ENCODE measurements at regions not wholly inside any gene's neighbourhood (a gene's known extent, or its start where the extent isn't known, plus 50 kb on each side); places are given as distances from the start of the nearest gene placed in this dataset.

DNA sequence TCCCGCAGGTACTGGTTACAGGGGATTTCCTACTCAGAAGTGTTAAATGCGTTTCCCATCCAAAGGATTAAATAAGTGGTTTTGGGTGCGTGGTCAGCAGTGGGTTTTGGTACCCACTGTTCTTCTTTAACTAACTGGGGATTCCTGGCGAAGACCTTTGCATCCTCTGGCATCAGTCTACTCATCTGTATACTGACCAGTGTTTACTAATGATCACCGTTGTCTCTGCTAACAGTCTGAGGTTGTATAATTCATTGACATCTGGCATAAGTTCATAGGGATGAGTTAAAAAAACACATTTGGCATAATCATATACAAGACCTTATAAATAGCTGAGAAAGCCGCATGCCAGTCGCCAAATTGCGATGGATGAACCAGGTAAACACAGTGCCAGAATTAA lies 339.1 kb downstream of the PMP22 start:
- no peak overlapping the region for H3K27ac ChIP-seq (ENCODE audit: extremely low read length, insufficient read depth, low read length)
- H3K9me3 ChIP-seq (ENCODE audit: low read length) = peaks cover 16% of the 10 kb centered on the region
- H3K79me2 ChIP-seq (ENCODE audit: insufficient read depth, low read length) = no peaks in the 10 kb centered on the region
- intact Hi-C loops (cut with micrococcal nuclease; ENCODE audit: unreplicated experiment) = loop anchor here (2.0 kb wide), 1 partner anchor 1331 kb away; no protein-coding TSS in a partner anchor
- DNase-seq (ENCODE audit: low spot score) = no peak
- H3K36me3 ChIP-seq (replicated peaks in 1 of 2; ENCODE audit: control insufficient read depth in 1 of 2, insufficient read depth in 2 of 2, low read length in 2 of 2) = no peaks in the 10 kb centered on the region
- TF ChIP-seq BCL6 (CRISPR knock-in tag; IDR thresholded peaks at IDR 0.05) (no peak), ZNF235 (CRISPR knock-in tag; IDR thresholded peaks at IDR 0.05; ENCODE audit: borderline replicate concordance) (no peak), ARID2 (CRISPR knock-in tag; IDR thresholded peaks at IDR 0.05; ENCODE audit: borderline replicate concordance) (no peak), RAD21 (CRISPR knock-in tag; IDR thresholded peaks at IDR 0.05) (no peak), ZNF572 (CRISPR knock-in tag; IDR thresholded peaks at IDR 0.05) (no peak), ASH2L (IDR thresholded peaks at IDR 0.05; ENCODE audit: insufficient read length, low read depth, low read length) (no peak), ZBTB7B (CRISPR knock-in tag; IDR thresholded peaks at IDR 0.05) (no peak), RFX5 (IDR thresholded peaks at IDR 0.05; ENCODE audit: low read depth, low read length) (no peak), ZMYM4 (CRISPR knock-in tag; IDR thresholded peaks at IDR 0.05) (no peak), AGO1 (IDR thresholded peaks at IDR 0.05; ENCODE audit: low read depth, low read length, poor library complexity, severe bottlenecking) (no peak), KDM1A (CRISPR knock-in tag; IDR thresholded peaks at IDR 0.05) (no peak), SCMH1 (CRISPR knock-in tag; IDR thresholded peaks at IDR 0.05; ENCODE audit: borderline replicate concordance) (no peak), ZNF136 (CRISPR knock-in tag; IDR thresholded peaks at IDR 0.05; ENCODE audit: low read depth) (no peak), SOX13 (IDR thresholded peaks at IDR 0.05) (no peak), SOX13 (CRISPR knock-in tag; conservative IDR thresholded peaks at IDR 0.05 in 1 of 2, IDR thresholded peaks at IDR 0.05 in 1 of 2) (no peak), CC2D1A (CRISPR knock-in tag; IDR thresholded peaks at IDR 0.05) (no peak)
- TF ChIP-seq, protein P1, sequence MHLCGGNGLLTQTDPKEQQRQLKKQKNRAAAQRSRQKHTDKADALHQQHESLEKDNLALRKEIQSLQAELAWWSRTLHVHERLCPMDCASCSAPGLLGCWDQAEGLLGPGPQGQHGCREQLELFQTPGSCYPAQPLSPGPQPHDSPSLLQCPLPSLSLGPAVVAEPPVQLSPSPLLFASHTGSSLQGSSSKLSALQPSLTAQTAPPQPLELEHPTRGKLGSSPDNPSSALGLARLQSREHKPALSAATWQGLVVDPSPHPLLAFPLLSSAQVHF (CRISPR knock-in tag; IDR thresholded peaks at IDR 0.05) = no peak
- TF ChIP-seq, protein P2, sequence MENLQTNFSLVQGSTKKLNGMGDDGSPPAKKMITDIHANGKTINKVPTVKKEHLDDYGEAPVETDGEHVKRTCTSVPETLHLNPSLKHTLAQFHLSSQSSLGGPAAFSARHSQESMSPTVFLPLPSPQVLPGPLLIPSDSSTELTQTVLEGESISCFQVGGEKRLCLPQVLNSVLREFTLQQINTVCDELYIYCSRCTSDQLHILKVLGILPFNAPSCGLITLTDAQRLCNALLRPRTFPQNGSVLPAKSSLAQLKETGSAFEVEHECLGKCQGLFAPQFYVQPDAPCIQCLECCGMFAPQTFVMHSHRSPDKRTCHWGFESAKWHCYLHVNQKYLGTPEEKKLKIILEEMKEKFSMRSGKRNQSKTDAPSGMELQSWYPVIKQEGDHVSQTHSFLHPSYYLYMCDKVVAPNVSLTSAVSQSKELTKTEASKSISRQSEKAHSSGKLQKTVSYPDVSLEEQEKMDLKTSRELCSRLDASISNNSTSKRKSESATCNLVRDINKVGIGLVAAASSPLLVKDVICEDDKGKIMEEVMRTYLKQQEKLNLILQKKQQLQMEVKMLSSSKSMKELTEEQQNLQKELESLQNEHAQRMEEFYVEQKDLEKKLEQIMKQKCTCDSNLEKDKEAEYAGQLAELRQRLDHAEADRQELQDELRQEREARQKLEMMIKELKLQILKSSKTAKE (CRISPR knock-in tag; IDR thresholded peaks at IDR 0.05; ENCODE audit: borderline replicate concordance) = no peak
- no peak overlapping the region for H2AFZ ChIP-seq (ENCODE audit: low read length)
- ChIA-PET POLR2A (no interaction called here), CTCF (ENCODE audit: low intra/inter-chr PET ratio, low total read pairs) (interaction anchor here (1.1 to 1.6 kb wide), 3 partner anchors 658 to 1331 kb away, joined by 3 to 5 read pairs (median 3); no protein-coding TSS in a partner anchor)
- no peak overlapping the region for H3K4me2 ChIP-seq (ENCODE audit: low read depth, low read length)
- no TSS peak for BruUV-seq (replicated peaks)
- ATAC-seq = no peak
- H4K20me1 ChIP-seq (ENCODE audit: insufficient read depth, low read length) = no peaks in the 10 kb centered on the region
- H3K9ac ChIP-seq (ENCODE audit: insufficient read depth, low read depth, low read length) = no peak overlapping the region
- WGBS (ENCODE audit: low lambda C conversion rate) = 34% methylated on average over 8 of the region's 8 CpGs
- in situ Hi-C loops (cut with HindIII; ENCODE audit: extremely low pct_ligation_motif_present, low pct_unique_long_range_greater_than_20kb) = loop anchor here (10.0 to 25.0 kb wide), 2 partner anchors 664 to 1331 kb away; no protein-coding TSS in a partner anchor
- peaks cover 17% of the 10 kb centered on the region for H3K4me1 ChIP-seq (ENCODE audit: insufficient read depth, low read length)
- FAIRE-seq = no peak
- H3K27me3 ChIP-seq (ENCODE audit: control insufficient read depth in 1 of 2, insufficient read depth in 2 of 2, low read length in 2 of 2) = no peaks in the 10 kb centered on the region
- H3K4me3 ChIP-seq (replicated peaks in 1 of 3; ENCODE audit: insufficient read depth in 1 of 3, low read depth in 2 of 3, low read length in 3 of 3) = no peak overlapping the region

All from HepG2 (cell line).